ENCODE measurements at regions not wholly inside any gene's neighbourhood (a gene's known extent, or its start where the extent isn't known, plus 50 kb on each side); places are given as distances from the start of the nearest gene placed in this dataset.
"Not testable (repeated sequence)": the region's sequence is repeated elsewhere in the genome, so short reads cannot be mapped to it uniquely, and the experiment has no call there.

DNA sequence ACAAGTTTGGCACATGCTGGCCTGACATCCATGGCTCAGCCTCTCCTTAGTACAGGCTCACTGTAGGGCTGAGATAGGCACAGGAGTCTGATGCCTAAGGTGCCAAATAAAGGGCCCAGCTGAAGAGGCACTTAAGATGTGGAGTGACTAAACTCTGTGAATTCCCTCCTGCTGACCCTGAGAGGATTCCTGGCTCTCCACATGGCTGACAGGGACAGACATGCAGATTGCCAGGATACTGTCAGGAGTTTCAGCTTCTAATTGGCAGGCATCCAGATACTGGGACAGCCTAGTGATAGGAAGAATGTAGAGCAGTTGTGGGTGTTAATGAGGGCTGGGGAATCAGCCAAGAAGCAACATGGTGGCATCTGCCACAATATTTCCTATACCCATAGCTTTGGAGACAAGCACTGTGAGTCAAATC is 558.7 kb downstream of the INSC start:
- no peak for TF ChIP-seq CTCF (IDR thresholded peaks at IDR 0.05; ENCODE audit: control insufficient read depth, extremely low read depth, insufficient read depth)
- no peak overlapping the region for H3K4me3 ChIP-seq (ENCODE audit: low read depth, low read length)
- DNase-seq (ENCODE audit: low read depth): no peak

GRCh38 chr11:15674756-15675155 is 560.0 kb downstream of the INSC start:
- no peak for DNase-seq (ENCODE audit: low read depth)
- no peak overlapping the region for H3K4me3 ChIP-seq (ENCODE audit: low read depth, low read length)
- TF ChIP-seq CTCF (IDR thresholded peaks at IDR 0.05; ENCODE audit: control insufficient read depth, extremely low read depth, insufficient read depth): no peak

DNA sequence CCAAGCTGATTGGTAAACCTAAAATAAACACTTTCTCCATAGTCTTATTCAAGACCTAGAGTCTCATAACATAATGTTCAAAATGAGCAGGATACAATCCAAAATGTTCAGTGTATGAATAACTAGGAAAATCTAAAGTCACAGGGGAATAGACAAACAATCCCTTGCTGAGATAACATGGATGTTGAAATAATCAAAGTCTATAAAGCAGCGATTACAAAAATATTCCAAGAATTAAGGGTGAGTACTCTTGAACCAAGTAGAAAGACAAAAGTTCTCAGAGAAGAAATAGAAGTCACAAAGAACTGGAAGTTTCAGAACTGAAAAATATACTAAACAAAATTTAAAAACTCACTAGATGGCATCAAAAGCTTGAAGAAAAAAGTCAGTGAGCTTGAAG is 561.0 kb downstream of the INSC start:
- no peak overlapping the region for H3K4me3 ChIP-seq (ENCODE audit: low read depth, low read length)
- no peak for TF ChIP-seq CTCF (IDR thresholded peaks at IDR 0.05; ENCODE audit: control insufficient read depth, extremely low read depth, insufficient read depth)
- DNase-seq (ENCODE audit: low read depth): no peak

DNA sequence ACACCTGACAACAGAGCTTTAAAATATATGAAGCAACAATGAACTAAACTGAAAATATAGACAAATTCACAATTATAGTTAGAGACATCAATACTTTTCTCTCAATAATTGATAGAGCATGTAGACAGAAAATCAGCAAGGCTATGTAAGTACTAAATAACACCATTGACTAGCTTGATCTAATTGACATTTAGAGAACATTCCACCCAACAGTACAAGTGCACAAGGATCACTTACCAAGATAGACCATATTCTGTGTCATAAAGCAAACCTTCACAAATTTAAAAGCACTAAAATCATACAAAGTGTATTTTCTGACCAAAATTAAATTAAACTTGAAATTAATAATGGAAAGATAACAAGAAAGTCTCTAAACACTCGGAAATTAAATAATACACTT is 562.5 kb downstream of the INSC start:
- DNase-seq (ENCODE audit: low read depth): no peak
- no peak for TF ChIP-seq CTCF (IDR thresholded peaks at IDR 0.05; ENCODE audit: control insufficient read depth, extremely low read depth, insufficient read depth)
- no peak overlapping the region for H3K4me3 ChIP-seq (ENCODE audit: low read depth, low read length)

DNA sequence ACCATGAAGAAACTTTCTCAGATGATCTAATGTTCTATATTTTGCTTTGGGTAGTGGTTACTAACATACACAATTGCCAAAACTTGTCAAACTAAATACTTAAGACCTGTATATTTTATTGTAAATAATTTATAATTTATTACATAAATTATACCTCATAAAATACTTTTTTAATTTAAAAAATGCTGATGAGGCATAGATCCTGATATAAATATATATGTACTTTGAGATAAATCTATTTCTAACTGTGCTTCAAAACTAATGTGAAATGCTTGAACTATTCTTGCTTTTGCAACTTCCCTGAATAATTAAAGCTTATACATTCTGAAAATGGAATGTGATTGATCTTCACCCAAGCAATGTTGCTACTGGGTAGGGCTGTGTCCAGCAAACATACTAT is 568.8 kb downstream of the INSC start:
- H3K4me3 ChIP-seq (ENCODE audit: low read depth, low read length): no peak overlapping the region
- TF ChIP-seq CTCF (IDR thresholded peaks at IDR 0.05; ENCODE audit: control insufficient read depth, extremely low read depth, insufficient read depth): no peak
- DNase-seq (ENCODE audit: low read depth): no peak

DNA sequence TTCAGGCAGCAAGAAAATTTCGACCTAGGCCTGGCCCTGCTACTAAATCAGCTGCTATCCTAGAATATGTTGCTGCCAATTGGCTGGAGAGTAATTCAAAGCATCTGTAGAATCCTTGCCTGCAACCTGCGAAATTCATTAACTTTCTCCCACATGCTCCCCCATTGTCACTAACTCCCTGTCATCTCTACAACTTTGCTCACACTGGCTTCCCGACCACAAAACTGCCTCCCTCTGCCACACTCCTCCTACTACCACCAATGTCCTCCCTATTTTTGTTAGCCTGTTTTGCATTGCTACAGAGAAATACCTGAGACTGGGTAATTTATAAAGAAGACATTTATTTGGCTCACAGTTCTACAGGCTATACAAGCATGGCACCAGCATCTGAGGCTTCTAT is 570.6 kb downstream of the INSC start:
- TF ChIP-seq CTCF (IDR thresholded peaks at IDR 0.05; ENCODE audit: control insufficient read depth, extremely low read depth, insufficient read depth): no peak
- no peak overlapping the region for H3K4me3 ChIP-seq (ENCODE audit: low read depth, low read length)
- no peak for DNase-seq (ENCODE audit: low read depth)

DNA sequence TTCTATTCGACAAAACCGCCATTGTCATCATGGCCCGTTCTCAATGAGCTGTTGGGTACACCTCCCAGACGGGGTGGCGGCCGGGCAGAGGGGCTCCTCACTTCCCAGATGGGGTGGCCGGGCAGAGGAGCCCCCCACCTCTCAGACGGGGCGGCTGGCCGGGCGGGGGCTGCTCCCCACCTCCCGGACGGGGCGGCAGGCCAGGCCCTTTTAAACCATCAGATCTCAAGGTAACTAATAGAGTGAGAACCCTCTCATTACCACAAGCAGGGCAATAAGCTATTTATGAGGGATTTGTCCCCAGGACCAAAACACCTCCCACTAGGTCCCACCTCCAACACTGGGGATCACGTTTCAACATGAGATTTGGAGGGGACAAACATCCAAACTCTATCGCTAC is 571.5 kb downstream of the INSC start:
- DNase-seq (ENCODE audit: low read depth); H3K4me3 ChIP-seq (ENCODE audit: low read depth, low read length): not testable (repeated sequence)

DNA sequence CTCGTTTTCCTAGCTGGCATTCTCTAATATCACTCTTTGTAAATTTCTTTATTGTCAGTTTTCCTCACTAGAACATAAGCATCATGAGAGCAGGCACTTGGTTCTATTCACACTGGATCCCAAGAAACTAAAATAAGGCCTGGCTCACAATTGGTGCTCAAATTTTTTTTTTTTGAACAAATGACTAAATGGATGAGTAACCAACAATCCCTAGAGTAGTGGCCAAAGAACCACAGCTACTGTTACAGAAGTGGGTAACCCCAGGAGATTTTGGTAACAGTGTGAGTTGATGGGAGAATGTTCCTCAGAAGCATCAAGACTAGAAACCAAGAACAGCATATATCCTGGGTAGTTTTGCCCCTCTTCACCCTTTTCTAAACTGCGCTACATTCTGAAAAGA is 572.6 kb downstream of the INSC start:
- no peak for TF ChIP-seq CTCF (IDR thresholded peaks at IDR 0.05; ENCODE audit: control insufficient read depth, extremely low read depth, insufficient read depth)
- no peak for DNase-seq (ENCODE audit: low read depth)

More for the DNA sequence above, 572.6 kb downstream of the INSC start:
- no peak overlapping the region for H3K4me3 ChIP-seq (ENCODE audit: low read depth, low read length)
